ENCODE measurements at regions not wholly inside any gene's neighbourhood (a gene's known extent, or its start where the extent isn't known, plus 50 kb on each side); places are given as distances from the start of the nearest gene placed in this dataset.

- no peak for DNase-seq
- in situ Hi-C loops (cut with MboI; ENCODE audit: low pct_unique_long_range_greater_than_20kb, low sequenced_read_pairs), result no loop called here
Measured at GRCh38 chr2:37425408-37425807, 81.0 kb downstream of the QPCT start.

DNA sequence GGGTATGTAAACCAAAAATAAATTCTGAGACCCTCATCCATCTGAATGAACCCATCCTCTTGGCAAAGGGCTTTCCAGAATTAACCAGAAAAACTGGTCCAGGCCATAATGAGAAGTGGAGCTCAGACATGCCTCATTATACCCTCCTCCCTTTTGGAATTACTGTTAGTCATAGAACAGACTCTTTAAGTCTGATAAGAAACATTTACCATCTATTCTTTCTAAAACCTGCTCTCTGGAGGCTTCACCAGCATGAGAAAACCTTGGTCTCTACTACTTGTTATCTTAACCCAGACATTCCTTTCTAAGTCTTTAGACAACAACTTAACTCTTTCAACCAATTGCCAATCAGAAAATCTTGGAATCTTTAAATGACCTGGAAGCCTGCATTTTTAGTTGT, 82.8 kb downstream of the QPCT start:
- no peak for DNase-seq

DNA sequence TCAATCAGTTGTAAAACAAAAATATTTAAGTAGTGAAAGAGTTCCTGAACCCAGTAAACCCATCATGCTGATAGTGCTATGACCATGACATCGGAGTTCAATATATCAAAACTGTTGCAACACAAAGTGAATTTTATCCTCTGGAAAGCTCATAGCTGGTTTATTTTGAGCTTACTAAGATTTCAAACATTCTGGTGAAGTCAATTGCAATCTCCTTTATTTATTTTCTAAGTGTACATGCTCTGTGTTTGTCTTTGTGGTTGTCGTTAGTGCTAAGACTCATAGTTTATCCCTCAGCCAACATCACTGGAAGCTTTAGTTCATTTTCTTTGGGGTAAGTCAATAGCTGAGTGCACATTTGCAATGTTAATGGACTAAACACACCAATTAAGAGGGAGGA, 91.9 kb downstream of the QPCT start:
- no peak for DNase-seq
- in situ Hi-C loops (cut with MboI; ENCODE audit: low pct_unique_long_range_greater_than_20kb, low sequenced_read_pairs), result no loop called here

More for the DNA sequence above, 82.8 kb downstream of the QPCT start:
- in situ Hi-C loops (cut with MboI; ENCODE audit: low pct_unique_long_range_greater_than_20kb, low sequenced_read_pairs), result no loop called here

DNA sequence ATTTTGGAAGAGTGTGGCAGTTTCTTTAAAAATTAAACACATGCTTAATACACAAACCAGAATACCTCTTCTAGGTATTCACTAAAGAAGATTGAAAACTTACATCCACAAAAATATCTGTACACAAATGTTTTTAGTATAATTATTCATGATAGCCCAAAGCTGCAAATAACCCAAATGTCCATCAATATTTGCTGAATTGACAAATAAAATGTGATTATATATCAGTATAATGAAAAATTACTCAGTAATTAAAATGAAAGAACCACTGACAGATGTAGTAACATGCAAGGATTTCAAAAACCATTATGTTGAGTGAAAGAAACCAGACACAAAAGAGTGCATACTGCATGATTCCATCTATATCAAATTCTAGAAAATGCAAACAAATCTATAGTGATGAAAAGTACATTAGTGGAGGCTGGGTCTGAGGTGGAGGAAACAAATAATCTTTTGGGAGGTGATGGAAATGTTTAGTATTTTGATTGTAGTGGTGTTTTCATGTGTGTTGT, 94.8 kb downstream of the QPCT start:
- in situ Hi-C loops (cut with MboI; ENCODE audit: low pct_unique_long_range_greater_than_20kb, low sequenced_read_pairs), result no loop called here
- DNase-seq, result no peak

DNA sequence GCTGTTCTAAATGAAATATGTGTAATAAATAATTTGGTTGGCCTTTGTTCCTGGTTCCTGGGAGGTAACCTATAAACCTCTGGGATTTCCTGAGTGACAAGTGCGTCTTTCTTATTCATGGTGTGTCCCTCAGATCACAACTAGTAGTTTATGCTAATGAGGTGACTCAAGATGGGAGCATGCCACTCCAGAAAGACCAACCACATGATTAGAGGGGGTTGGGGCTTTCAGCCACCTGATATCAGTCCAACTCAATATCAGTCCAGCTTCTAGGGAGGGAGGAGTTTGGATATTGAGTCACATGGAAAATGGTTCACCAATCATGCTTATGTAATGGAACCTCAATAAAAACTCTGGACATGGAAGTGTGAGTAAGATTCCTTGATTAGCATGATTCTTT, 96.6 kb downstream of the QPCT start:
- in situ Hi-C loops (cut with MboI; ENCODE audit: low pct_unique_long_range_greater_than_20kb, low sequenced_read_pairs), result no loop called here
- no peak for DNase-seq

- DNase-seq, result no peak
- in situ Hi-C loops (cut with MboI; ENCODE audit: low pct_unique_long_range_greater_than_20kb, low sequenced_read_pairs), result no loop called here
Measured at GRCh38 chr2:37443082-37443481, 98.7 kb downstream of the QPCT start.

GRCh38 chr2:37447446-37447845, 103.0 kb downstream of the QPCT start:
- no peak for DNase-seq
- in situ Hi-C loops (cut with MboI; ENCODE audit: low pct_unique_long_range_greater_than_20kb, low sequenced_read_pairs), result no loop called here

- in situ Hi-C loops (cut with MboI; ENCODE audit: low pct_unique_long_range_greater_than_20kb, low sequenced_read_pairs), result no loop called here
- DNase-seq, result no peak
Measured at GRCh38 chr2:37448342-37449120, 104.1 kb downstream of the QPCT start.

DNA sequence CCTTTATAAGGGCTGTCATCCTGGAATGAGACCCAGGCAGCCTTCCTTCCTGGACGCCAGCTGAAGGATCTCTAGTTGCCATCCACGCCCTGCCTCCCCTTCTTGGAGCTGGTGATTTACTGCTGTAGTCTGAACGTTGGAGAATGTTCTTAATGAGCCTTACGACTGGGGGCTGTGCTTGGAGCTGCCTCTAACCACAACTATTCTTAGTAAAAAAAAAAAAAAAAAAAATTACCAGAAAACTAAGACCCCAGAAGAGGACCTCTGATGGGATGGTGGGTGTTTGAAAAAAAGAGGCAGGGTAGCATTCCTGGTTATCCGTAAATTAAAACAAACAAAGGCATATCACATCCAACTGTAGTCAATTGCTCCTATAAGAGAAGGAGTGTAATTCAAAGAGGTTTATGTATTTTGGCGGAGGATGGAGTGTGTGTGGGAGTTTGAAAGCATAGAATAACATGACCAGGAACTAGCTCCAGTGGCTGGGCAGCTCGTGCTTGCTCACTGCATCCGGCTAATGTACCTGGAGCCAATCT, 105.4 kb downstream of the QPCT start:
- no peak for DNase-seq
- in situ Hi-C loops (cut with MboI; ENCODE audit: low pct_unique_long_range_greater_than_20kb, low sequenced_read_pairs), result no loop called here

GRCh38 chr2:37453027-37453426, 108.6 kb downstream of the QPCT start:
- no peak for DNase-seq
- in situ Hi-C loops (cut with MboI; ENCODE audit: low pct_unique_long_range_greater_than_20kb, low sequenced_read_pairs), result no loop called here

DNA sequence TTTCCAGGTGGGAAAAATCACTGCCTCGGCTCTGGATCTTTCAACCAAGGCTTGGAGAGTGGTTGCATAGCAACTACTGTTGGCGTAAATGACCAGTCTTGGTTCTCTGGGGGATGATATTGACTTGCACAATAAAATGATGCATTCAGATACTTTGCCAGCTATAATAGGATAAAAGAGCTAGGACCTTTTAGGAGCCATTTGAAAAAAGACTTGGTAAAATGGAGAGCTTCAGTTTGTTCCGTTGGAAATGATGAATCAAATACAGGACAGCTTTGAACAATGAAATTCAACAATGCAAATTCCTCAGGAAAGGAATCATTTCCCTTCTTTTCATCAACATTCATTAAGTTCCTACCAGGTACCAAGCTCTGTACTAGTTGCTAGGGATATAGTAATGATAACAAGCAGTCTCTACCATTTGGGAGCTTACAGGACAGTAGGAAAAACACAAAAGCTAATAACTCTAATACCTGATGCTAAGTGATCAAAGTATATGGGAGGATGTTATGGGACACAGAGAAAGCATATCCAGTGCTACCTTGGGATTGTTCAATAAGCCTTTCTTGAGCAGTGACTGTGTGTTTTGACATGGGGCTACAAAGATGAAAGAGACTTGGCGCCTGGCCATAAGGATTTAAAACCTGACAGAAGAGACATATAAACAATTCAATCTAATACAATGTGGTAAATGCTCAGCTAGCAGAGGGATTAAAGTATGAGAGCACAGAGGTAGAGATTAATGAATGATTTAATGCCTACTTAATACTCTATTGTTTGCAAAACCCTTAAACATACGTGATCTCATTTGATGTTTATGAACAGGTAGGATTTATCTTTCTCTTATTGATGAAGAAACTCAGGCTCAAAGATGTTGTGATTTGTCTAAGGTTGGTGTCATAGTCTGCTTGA, 110.7 kb downstream of the QPCT start:
- in situ Hi-C loops (cut with MboI; ENCODE audit: low pct_unique_long_range_greater_than_20kb, low sequenced_read_pairs), result no loop called here
- no peak for DNase-seq

DNA sequence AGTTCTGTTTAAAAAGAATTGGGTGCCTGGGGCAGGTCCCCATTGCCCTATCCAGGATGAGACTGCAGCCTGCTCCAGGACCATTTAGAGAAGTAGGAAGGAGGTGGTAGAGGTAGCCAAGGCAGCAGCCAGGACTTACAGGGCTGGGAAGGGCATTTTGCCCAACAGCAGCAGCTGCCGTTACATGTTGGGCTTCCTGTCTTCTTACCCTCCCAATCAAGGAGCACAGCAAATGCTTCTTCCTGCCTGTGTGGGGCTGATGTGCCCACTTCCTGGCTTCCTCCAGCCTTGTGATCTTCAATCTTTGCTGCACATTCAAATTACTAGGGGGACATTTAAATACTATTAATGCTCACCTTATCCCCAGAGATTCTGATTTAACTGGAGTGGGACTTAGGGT, 112.0 kb downstream of the QPCT start:
- peak; percentile 28 for DNase-seq

GRCh38 chr2:37457401-37457901, 113.0 kb downstream of the QPCT start:
- no peak for DNase-seq
- in situ Hi-C loops (cut with MboI; ENCODE audit: low pct_unique_long_range_greater_than_20kb, low sequenced_read_pairs), result no loop called here

More for the DNA sequence above, 112.0 kb downstream of the QPCT start:
- in situ Hi-C loops (cut with MboI; ENCODE audit: low pct_unique_long_range_greater_than_20kb, low sequenced_read_pairs), result no loop called here

DNA sequence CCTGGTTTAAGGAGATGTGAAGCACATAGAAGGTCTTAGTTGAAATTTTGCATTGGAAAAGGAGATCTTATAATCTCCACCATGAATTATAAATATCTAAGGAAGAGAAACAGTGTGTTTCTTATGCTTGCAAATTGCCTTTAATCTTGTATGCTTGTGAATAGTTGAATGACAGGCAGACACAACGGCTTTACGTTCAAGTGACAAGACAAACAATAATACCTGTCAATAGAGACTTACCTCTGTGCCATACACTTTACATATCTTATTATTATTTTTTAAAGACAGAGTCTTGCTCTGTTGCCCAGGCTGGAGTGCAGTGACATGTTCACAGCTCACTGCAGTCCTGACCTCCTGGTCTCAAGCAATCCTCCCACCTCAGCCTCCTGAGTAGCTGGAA, 113.7 kb downstream of the QPCT start:
- in situ Hi-C loops (cut with MboI; ENCODE audit: low pct_unique_long_range_greater_than_20kb, low sequenced_read_pairs), result no loop called here
- DNase-seq, result no peak

DNA sequence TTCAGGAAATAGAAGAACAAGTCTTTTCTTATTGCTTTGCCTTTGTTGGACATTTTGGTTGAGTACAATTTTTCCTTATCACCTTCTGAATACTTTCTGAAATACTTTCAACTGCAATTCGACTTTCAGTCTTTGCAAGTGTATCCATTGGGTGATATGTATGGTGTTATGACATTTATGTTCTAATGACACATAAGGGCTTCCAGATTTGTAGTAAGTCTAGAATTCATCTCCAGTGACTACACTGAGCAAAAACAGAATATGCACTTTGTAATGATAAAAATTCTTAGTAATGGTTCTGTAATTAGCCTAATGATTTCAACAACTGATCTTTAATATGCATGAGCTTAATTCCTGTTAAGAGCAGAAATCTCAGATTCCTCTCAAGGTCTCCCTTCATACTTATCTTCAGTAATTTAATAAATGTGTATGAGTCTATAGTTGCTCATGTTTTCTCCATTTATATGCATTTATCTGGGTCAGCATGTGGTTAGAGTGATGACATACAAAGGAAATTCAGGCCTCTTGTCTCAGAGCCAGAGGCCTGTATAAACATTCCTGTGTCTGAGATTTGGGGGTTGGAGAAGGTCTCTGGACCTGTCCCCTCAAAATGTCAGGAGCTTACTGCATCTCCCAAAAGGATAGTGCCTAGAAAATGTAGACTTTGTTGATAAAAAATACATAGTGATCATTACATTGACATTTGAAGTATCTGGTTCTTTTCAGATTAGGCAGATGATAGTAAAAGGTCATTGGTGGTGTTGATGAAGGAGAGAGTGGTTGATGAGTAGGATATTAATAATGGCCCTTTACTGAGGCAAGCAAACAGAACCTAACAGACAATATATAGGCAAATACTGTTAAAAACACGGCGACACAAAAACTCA, 114.9 kb downstream of the QPCT start:
- no peak for DNase-seq
- in situ Hi-C loops (cut with MboI; ENCODE audit: low pct_unique_long_range_greater_than_20kb, low sequenced_read_pairs), result no loop called here

DNA sequence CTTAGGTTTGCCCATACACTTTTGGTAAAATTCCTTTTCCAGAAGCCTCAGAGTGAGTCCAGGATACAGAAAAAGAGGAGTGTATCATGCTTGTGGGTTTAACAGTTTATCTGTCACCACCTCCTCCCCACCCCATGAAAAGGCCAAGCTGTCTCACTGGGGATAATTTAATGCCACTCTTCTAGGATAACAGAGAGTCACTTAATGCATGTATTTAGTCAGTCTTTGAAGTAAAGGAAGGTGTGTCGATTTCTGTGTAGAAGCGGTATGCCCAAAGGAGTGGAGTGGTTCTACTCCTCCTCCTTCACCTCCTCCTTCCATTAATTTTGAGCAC, 116.4 kb downstream of the QPCT start:
- in situ Hi-C loops (cut with MboI; ENCODE audit: low pct_unique_long_range_greater_than_20kb, low sequenced_read_pairs), result no loop called here
- DNase-seq, result no peak

DNA sequence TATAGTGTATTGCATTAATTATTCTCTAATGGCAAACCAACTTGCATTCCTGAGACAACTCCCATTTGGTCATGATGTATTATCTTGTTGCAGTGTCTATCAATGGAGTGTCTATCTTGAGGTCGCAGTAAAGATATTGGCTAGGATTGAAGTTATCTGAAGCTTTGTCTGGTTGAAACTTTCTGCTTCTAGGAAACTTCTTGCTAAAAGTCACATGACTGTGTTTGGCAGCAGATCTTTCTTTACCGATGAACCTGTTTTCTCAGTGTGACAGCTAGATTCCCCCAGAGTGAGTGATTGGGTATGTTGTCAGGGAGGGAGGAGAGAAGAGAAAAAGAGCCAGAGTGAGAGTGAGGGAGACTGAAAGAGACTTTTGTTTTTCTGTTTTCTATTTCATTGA, 119.6 kb downstream of the QPCT start:
- no peak for DNase-seq
- in situ Hi-C loops (cut with MboI; ENCODE audit: low pct_unique_long_range_greater_than_20kb, low sequenced_read_pairs), result no loop called here

GRCh38 chr2:37466533-37467222, 122.2 kb downstream of the QPCT start:
- in situ Hi-C loops (cut with MboI; ENCODE audit: low pct_unique_long_range_greater_than_20kb, low sequenced_read_pairs), result no loop called here
- no peak for DNase-seq
